ENCODE measurements at regions not wholly inside any gene's neighbourhood (a gene's known extent, or its start where the extent isn't known, plus 50 kb on each side); places are given as distances from the start of the nearest gene placed in this dataset.

GRCh38 chr2:62343206-62343605 is 147.3 kb downstream of the B3GNT2 start:
- no peaks in the 10 kb centered on the region for H3K36me3 ChIP-seq
- H3K27me3 ChIP-seq, result no peaks in the 10 kb centered on the region
- intact Hi-C loops (cut with DNase I), result no loop called here
- H3K27ac ChIP-seq, result no peak overlapping the region
- no peak for DNase-seq (ENCODE audit: low spot score in 2 of 2)
- TF ChIP-seq CTCF (IDR thresholded peaks at IDR 0.05), result no peak
- no peaks in the 10 kb centered on the region for H3K4me1 ChIP-seq
- no peak overlapping the region for H3K4me3 ChIP-seq
- no peaks in the 10 kb centered on the region for H3K9me3 ChIP-seq

GRCh38 chr2:62340994-62341484 is 145.1 kb downstream of the B3GNT2 start:
- TF ChIP-seq CTCF (IDR thresholded peaks at IDR 0.05), result no peak
- Histone ChIP-seq H3K4me3 (no peak overlapping the region), H3K27me3 (no peaks in the 10 kb centered on the region), H3K9me3 (no peaks in the 10 kb centered on the region), H3K36me3 (no peaks in the 10 kb centered on the region), H3K27ac (no peak overlapping the region), H3K4me1 (no peaks in the 10 kb centered on the region)
- DNase-seq (ENCODE audit: low spot score in 2 of 2), result no peak
- intact Hi-C loops (cut with DNase I), result no loop called here

GRCh38 chr2:62339837-62340236 is 143.9 kb downstream of the B3GNT2 start:
- Histone ChIP-seq H3K36me3 (no peaks in the 10 kb centered on the region), H3K27ac (no peak overlapping the region), H3K4me3 (no peak overlapping the region), H3K27me3 (no peaks in the 10 kb centered on the region), H3K4me1 (no peaks in the 10 kb centered on the region), H3K9me3 (no peaks in the 10 kb centered on the region)
- no peak for TF ChIP-seq CTCF (IDR thresholded peaks at IDR 0.05)
- no peak for DNase-seq (ENCODE audit: low spot score in 2 of 2)
- intact Hi-C loops (cut with DNase I), result no loop called here

- no peaks in the 10 kb centered on the region for H3K4me1 ChIP-seq
- intact Hi-C loops (cut with DNase I), result no loop called here
- no peak for DNase-seq (ENCODE audit: low spot score in 2 of 2)
- no peak overlapping the region for H3K27ac ChIP-seq
- H3K36me3 ChIP-seq, result no peaks in the 10 kb centered on the region
- no peak overlapping the region for H3K4me3 ChIP-seq
- no peaks in the 10 kb centered on the region for H3K9me3 ChIP-seq
- TF ChIP-seq CTCF (IDR thresholded peaks at IDR 0.05), result no peak
- H3K27me3 ChIP-seq, result no peaks in the 10 kb centered on the region
Observed at GRCh38 chr2:62339413-62339812, 143.5 kb downstream of the B3GNT2 start.

DNA sequence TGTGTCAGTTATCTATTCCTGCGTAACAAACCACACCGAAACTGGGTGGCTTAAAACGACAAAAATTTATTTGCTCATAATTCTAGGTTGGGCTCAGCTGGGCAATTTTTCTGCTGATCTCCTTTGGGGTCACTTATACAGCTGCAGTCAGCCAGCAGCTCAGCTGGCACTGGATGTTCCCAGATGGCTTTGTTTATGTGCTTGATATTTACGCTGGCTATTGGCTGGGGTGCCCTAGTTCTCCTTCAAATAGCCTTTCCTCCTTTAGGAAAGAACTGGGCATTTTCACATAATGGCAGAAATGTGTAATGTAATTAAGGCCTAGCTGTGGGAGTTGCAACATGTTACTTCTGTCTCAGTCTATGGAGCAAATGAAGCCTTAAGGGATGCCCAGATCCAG is 142.2 kb downstream of the B3GNT2 start:
- H3K27ac ChIP-seq, result no peak overlapping the region
- DNase-seq (ENCODE audit: low spot score in 2 of 2), result no peak
- intact Hi-C loops (cut with DNase I), result no loop called here

More for the DNA sequence above, 142.2 kb downstream of the B3GNT2 start:
- H3K4me3 ChIP-seq, result no peak overlapping the region
- no peak for TF ChIP-seq CTCF (IDR thresholded peaks at IDR 0.05)
- H3K27me3 ChIP-seq, result no peaks in the 10 kb centered on the region
- no peaks in the 10 kb centered on the region for H3K36me3 ChIP-seq
- no peaks in the 10 kb centered on the region for H3K9me3 ChIP-seq
- H3K4me1 ChIP-seq, result no peaks in the 10 kb centered on the region
